ENCODE measurements at regions not wholly inside any gene's neighbourhood (a gene's known extent, or its start where the extent isn't known, plus 50 kb on each side); places are given as distances from the start of the nearest gene placed in this dataset.

- TF ChIP-seq CEBPZ (IDR thresholded peaks at IDR 0.05; ENCODE audit: borderline replicate concordance, low read depth, low read length): no peak
- no peak for TF ChIP-seq MLLT1 (IDR thresholded peaks at IDR 0.05)
- no peak for TF ChIP-seq GTF2E2 (tag; IDR thresholded peaks at IDR 0.05)
- TF ChIP-seq CAMTA2 (CRISPR knock-in tag; conservative IDR thresholded peaks at IDR 0.05): no peak
Measured at GRCh38 chr1:239778208-239778813, 313.4 kb upstream of the FMN2 start (continued).

GRCh38 chr1:239779962-239780361 lies 311.7 kb upstream of the FMN2 start:
- Histone ChIP-seq H4K20me1 (replicated peaks; ENCODE audit: control insufficient read depth, insufficient read depth, low read length) (no peaks in the 10 kb centered on the region), H2AFZ (ENCODE audit: low read depth, low read length) (no peak overlapping the region), H3K4me3 (no peak overlapping the region), H3K9ac (ENCODE audit: insufficient read depth in 1 of 2, low read depth in 2 of 2, low read length in 2 of 2) (no peak overlapping the region), H3K9me3 (replicated peaks; ENCODE audit: control insufficient read depth, insufficient read depth, low read depth, low read length) (no peaks in the 10 kb centered on the region), H3K79me2 (ENCODE audit: control insufficient read depth, insufficient read depth, low read length) (no peaks in the 10 kb centered on the region), H3K27ac (ENCODE audit: extremely low read depth, low read depth, low read length) (no peak overlapping the region), H3K9me1 (ENCODE audit: control insufficient read depth, insufficient read depth, low read length) (no peaks in the 10 kb centered on the region), H3K36me3 (ENCODE audit: control insufficient read depth, insufficient read depth, low read length) (no peaks in the 10 kb centered on the region), H3K27me3 (ENCODE audit: control insufficient read depth in 2 of 2, insufficient read depth in 2 of 2, low read length in 2 of 2) (no peaks in the 10 kb centered on the region), H3K4me1 (replicated peaks in 1 of 2; ENCODE audit: control insufficient read depth in 2 of 2, insufficient read depth in 2 of 2, low read length in 2 of 2) (no peaks in the 10 kb centered on the region), H3K4me2 (ENCODE audit: insufficient read depth, low read length) (no peak overlapping the region)
- CTCF ChIA-PET (ENCODE audit: low intra/inter-chr PET ratio): no interaction called here
- in situ Hi-C loops (cut with MboI): no loop called here
- DNase-seq (ENCODE audit: extremely low read depth in 1 of 4, low spot score in 3 of 4) (no peak), FAIRE-seq (no peak), ATAC-seq (no peak)
- intact Hi-C loops (cut with micrococcal nuclease): no loop called here
- 0% methylated on average over 2 of the region's 2 CpGs for WGBS (ENCODE audit: insufficient coverage, low coverage, missing lambda C conversion rate)
- TF ChIP-seq FIP1L1 (IDR thresholded peaks at IDR 0.05; ENCODE audit: low read depth, low read length, poor library complexity, severe bottlenecking): no peak
- TF ChIP-seq XRCC4 (IDR thresholded peaks at IDR 0.05; ENCODE audit: extremely low read depth, insufficient read depth, insufficient read length): no peak
- TF ChIP-seq NFATC3 (IDR thresholded peaks at IDR 0.05): no peak
- no peak for TF ChIP-seq RFX5 (IDR thresholded peaks at IDR 0.05; ENCODE audit: low read depth, low read length)
- no peak for TF ChIP-seq ZNF274 (IDR thresholded peaks at IDR 0.05; ENCODE audit: borderline replicate concordance, low read depth, low read length)
- BruUV-seq (replicated peaks): no TSS peak
- POLR2A ChIA-PET: no interaction called here

Data from K562 (cell line).